NCI-H187 treated with DMSO at 0.1 percent for 48 hours (cell line): ENCODE measurements at regions not wholly inside any gene's neighbourhood (a gene's known extent, or its start where the extent isn't known, plus 50 kb on each side); places are given as distances from the start of the nearest gene placed in this dataset.
A peak's percentile ranks its signal among the peaks of the same experiment; 100 is the strongest.

Experiments
- DNase-seq: peaks from one replicate; lab custom pipeline; 2025; lab: John Stamatoyannopoulos, UW

DNA sequence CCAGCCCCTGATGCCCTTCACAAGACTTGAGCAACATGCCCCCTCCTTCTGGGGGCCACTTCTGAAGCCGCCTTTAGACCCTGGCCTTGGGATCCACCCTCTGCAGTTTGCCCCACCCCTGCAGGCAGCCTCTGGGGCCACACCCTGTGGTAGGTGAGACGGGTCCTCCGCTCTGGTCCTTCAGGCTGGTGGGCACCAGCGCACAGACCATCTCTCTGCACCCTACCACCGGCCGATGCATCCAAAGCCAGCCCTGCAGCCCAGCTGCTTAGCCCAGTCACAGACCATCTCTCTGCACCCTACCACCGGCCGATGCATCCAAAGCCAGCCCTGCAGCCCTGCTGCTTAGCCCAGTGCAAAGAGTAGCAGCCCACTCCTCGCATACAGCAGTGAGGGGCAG, 159.3 kb upstream of the ECI2 start:
- no peak for DNase-seq

DNA sequence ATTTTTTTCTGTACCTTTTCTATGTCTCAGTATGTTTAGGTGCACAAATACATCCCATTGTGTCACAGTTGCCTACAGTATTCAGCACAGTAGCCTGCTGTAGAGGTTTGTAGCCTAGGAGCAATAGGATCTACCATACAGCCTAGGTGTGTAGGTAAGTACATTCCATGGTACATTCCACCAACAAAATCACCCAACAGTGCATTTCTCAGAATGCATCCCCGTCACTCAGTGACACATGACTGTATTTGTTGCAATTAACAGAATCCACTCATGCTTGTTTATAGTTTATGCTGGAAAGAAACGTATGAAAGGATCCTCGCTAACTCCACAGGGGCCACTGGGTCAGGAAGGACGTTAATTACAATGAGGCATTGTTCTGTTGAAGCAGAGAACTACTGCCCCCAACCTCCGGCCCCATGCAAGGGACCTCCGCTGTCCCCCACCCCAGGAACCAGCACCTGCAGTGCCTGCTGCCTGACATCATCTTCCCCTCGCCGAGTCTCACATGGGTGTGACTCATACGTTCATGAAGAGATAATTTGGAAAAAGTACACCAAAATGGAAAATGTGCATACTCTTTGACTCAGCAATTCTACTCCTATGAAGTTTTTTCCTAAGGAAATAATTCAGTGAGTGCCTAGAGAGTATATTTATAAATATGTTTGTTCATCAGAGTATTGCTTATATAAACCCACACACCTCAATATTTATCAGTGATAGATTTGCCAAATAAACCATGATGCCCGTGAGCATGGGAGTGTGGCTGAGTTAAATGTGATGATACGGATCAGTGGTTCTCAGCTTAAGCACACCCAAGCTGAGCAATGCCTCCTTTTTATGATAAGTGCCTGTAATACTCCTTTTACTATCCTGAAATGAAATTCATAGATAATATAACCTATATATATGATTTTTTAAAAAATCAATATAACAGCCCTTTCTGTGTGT, 156.4 kb upstream of the ECI2 start:
- no peak for DNase-seq

DNA sequence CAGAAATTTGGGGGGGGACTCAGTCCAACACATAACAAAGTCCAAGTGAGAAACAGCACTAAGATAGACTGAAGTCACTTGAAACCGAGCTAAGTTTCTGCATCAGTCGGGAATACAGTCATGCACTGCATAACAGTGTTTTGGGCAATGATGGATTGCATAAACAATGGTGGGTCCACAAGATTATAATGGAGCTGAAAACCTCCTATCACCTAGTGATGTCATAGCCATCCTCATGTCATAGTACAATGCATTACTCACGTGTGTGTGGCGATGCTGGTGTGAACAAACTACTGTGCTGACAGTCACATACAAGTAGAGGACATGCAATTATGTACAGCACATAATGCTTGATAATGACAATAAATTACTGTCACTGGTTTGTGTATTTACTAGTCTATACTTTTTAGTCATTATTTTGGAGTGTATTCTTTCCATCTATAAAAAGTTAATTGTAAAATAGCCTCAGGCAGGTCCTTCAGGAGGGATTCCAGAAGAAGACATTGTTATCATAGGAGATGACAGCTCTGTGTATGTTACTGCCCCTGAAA, 154.5 kb upstream of the ECI2 start:
- no peak for DNase-seq

DNA sequence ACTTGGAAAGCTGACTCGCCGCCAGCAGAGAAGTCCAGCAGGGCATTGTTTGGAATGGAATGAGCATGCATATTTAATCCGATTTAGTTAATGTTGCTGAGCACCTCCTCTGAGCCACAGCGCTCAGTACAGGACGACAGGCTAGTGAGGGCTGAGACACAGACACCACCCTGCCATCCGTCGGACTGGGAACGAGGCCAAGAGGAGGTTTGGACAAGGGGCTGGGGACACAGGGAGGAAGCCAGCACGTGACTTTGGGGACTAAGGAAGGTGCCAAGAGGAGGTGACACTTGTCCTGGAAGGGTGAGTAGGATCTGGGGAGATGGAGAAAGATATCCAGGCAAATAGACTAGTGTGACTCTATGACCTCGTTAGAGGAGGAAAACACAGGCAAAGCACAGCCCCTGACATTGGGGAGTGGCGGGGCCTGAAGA, 152.5 kb upstream of the ECI2 start:
- DNase-seq, result no peak

DNA sequence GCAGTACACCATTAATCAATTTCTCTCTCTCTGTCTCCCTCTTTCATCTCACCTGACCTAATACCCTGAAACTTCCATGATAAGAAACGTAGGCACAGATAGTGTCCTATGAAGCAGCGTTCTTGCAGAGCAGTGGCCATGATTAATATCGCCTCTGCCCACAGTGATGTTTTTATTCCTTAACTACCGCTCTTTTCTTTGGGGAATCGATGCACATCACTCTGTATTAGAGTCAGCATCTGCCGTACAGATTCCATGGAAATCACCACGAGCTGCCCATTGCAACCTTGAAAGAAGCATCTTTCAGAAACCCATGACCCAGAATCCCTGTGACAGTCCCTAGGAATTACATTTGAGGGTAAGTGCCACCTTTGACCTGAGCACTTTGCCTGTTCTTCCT, 152.0 kb upstream of the ECI2 start:
- no peak for DNase-seq

DNA sequence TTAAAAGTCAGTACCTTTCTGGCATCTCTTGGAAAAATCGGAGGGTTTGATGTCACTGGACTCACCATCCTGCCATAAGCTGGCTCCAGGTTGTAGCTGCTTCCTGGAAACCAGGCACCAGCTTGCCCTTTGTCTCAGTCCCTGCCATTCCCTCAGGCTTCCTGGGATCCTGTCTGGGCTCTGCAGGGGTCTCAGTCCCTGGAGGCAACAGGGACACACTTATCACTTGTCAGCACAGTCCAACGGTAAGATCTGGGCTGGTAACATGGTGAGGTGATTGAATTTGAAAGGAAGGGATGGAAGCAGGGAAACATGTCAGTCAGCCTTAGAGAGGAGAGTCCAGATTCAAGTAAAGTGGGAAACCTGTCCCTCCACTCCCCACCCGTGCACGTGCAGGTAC, 147.6 kb upstream of the ECI2 start:
- no peak for DNase-seq

DNA sequence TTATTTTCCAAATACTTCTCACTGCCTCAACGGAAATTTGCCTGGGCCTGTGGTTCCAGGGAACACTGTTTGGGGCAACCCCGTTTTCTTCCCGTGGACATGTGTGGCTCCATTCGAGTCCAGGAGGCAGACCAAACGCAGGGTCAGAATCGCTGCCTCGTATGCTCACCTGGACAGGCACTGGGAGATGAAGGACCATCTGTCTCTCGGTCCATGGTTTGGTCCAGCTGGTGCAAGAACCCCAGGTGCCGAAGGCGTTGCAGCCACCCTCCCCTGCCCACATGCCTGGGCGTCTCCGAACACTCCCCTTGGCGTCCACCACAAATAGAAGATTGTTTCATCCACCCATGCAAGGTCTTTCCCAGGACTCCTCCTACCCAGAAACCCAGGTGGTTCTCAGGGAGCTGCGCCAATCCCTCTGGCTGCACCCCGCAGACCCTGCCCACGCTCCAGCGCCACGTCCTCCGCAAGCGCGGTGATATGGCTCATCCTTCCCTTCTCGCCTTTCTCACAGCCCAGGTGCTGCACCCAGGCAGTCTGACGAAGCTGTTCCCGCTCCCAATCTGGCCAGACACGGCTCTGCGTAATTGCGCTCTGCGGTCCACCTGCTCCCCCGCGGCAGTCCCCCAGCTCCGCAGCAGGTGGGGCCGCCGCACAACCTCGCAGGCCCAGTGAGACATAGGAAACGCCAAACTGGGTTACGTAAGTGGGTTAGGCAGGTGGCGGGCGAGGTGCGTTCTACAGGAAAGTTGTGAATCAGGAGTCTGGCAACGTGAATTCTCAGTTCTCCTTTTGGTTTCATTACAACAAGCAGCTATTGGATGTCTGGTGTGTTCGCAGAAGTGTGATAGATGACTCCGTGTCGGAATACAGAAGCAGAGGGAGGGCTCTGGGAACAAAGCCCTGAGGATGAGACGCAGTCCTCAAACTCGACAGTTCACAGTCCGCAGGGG, 146.2 kb upstream of the ECI2 start:
- DNase-seq, result peak; percentile 50

DNA sequence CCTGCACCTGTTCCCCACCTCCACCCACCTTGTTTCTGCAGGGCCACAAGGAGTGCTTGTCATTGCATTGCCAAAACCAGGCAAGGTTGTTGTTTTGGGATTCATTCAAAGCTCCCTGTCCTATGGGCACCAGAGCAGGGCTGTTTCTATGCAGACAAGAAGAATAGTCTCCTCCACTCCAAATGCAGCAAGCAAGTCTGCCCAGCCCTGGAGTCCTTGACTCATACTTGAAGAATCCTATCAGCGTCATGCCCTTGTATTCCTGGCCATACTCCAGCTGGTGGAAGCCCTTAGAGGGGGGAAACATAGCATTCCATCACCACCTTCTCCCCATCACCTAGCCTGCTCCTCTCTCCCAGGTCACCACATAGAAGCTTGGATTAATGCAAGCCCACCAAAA, 145.3 kb upstream of the ECI2 start:
- DNase-seq, result no peak

DNA sequence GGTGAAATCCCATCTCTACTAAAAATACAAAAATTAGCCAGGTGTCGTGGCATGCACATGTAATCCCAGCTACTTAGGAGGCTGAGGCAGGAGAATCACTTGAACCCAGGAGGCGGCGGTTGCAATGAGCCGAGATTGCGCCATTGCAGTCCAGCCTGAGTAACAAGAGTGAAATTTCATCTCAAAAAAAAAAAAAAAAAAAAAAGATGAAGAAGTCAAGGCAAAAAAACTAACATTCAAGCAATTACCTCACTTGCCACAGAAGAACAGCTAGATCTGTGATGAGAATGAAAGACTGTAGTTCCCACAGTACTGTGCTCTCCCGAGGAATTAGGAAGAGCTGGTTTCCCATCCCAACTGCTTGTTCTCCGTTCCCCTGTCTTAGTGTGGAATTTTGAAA, 144.7 kb upstream of the ECI2 start:
- no peak for DNase-seq

DNA sequence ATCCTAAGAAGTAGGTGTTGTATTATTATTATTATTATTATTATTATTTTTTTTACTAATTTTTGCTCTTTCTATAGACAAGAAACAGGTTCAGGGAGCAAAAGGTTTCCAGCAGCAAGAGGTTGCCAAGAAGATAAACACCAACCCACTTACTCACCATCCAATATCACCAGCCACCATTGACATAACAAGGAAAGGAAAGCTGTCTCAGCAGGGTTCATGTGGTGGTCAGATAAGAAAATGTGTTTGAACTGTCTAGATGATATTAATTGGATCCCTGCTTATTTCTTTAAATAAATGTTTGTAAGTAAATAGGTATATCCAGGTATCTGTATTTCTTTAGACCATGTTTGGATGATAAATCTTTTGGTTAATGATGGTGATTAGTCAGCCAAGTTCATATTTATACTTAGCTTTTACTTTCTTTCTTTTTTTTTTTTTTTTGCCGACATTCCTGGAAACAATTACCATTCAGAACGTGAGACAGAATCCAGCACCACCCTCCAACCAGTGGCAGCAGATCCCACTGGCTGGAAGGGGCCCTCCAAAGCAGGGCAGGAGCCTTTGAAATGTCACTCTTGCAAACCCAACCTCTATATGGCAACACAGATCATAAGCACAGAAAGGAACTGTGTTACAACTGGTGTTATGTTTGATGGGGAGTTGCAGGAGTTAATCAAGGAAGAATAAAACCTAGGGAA, 139.2 kb upstream of the ECI2 start:
- no peak for DNase-seq

DNA sequence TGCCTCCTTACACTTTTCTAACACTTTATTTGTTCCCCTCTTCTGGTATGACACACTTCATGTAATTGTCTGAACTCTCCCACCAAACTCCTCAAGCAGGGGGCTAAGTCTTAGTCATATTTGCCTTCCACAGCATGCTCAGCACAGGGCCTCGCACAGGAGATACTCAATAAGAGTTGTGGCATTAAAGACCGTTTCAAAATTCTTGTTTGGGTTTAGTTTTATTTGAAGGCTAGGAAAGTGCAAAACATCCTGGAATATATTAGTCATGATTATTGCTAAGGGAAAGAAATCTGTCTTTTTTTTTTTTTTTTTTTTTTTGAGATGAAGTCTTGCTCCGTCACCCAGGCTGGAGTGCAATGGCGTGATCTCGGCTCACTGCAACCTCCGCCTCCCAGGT, 137.6 kb upstream of the ECI2 start:
- no peak for DNase-seq

DNA sequence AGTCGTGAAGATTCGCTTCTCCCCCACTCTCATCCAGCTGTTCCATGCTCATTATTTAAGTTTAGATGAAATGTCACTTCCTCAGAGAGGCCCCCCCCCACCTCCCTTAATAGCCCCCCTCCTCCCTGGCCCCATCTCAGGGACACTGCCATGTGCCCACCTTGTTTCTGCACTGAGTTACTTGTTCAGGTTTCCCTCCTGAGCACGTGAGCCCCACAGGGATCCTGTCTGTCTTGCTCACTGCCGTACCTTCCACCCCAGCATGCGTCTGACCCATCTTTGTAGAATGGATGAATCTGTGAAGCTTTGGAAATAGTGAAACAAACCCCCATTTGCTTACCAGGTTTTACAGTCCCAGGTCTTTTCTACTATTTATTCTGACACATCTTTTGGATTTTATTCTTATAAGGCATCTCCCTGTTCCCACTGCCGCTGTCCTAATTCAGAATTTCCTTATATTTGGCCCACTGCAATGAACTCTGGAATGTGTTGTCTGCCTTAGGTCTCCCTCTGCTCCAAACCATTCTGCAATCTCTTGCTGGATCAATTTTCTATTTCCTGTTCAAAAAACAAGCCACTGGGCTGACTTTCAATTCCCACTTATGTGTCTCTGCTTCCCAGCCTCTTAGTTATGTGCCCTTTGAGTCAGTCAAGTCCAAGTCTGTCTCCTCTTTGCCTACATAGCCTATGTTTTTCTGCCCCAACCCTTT, 136.5 kb upstream of the ECI2 start:
- no peak for DNase-seq

DNA sequence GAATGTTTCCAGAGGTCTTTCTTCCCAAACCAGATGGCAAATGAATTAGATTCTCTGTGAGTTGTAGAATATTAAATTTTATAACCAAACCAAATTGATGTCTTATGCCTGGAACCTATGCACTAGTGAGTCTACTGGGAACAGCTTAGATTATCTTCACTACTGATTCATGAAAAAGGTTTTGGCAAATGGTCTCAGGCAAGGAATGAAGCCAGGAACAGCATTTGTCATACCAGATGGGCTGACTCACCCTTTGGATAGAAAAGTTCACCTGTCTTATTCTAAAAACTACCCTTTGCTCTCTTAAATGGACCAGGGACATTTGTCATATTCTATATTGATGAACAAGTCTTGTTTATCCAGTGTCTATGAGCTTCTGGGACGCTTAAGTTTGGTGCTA, 135.4 kb upstream of the ECI2 start:
- DNase-seq, result no peak

DNA sequence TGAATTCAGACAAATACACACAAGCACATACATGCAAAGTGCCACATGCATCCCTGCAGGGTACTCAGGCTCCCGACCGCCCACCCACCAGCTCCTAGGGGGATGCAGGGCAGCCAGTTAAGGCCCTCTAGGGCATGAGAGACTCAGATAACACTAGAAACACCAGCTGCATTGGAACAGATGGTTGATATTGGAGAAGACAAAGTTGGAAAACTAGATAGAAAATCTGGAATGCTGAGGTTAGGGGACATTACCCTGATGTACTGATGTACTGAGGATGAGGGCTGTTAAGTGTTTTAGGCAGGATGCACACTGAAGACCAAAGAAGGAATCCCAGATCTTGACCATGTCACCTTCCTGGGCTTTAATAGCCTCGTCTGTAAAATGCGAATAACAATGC, 134.6 kb upstream of the ECI2 start:
- no peak for DNase-seq

DNA sequence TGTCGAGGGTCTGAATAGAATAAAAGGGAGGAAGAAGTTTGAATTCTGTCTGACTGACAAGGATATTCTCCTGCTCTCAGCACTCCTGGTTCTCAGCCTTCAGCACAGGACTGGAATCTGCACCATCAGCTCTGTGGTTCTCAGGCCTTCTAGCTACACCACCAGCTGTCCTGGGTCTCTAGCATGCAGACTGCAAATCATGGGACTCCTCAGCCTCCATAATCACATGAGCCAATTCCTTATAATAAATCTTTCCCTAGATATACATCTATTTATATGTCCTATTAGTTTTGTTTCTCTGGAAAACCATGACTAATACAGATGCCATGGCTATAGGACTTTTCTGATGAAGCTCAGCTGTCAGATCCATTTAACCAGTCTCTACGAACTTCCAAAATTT, 132.8 kb upstream of the ECI2 start:
- no peak for DNase-seq

DNA sequence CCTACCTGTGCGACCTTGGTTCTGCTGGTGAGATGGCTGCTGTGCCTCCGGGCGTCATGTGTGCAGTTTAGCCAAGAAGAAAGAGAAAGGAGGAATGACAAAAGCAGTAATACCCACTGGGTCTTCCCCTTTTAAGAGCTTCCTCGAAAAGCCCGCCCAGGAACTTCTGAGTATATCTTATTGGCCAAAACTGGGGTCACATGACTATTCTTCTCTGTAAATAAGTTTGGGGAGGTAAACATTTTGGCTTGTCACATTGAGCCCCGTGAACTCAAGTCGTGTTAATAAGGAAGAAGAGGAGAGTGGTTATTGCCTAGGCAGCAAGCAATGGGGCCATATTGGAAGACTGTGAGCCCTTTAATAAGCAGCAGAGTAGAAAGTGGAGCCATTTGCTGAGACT, 130.4 kb upstream of the ECI2 start:
- DNase-seq, result no peak

DNA sequence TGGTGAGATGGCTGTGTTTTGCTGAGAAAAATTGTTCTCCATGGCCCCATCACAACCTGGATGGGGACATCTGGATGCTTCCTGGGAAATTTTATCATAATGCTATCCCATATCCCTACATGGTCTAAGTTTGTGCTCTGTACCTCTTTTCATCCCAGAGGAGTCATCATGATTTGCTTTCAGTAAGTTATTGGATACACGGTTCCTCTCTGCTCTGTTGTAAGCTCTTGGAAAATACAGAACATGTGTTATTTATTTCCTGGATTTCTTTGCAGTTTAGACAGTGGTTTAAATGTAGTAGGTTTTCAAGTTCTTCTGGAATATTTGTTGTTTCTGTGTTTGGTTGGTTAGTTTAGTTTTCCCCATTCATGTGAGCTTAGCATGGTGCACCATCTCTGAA, 129.2 kb upstream of the ECI2 start:
- no peak for DNase-seq

DNA sequence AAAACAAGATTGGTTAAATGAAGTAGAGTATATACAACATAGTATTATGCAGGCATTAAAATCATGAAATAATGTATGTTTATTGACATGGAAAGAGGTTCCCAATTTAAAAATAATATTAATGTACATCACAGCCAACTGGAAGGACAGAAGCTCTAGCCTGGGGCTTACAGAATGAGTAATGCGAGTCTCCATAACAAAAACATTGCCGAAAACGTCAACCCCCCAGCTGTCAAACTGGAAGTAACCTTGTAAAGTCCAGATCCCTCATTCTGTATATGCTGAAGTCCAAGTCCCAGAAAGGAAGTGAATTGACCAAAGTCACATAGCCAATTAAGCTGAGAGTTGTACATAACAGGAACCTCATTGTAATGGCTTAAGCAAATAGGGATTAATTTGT, 128.7 kb upstream of the ECI2 start:
- DNase-seq, result no peak

DNA sequence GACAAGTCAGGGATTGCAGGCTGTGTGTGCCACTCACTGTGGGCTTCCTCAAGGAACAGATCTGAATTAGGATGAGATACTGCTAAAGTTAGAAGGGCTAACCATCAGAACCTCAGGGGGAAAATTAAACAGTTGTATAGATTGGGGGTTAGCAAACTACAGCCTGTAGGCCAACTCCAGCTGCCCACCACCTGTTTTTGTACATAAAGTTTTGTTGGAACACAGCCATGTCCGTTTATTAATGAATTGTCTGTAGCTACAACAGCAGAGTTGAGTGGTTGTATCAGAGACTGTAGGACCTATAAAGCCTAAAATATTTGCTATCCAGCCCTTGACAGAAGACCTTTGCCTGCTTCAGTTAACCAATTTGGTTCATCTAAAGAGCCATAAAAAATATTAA, 127.2 kb upstream of the ECI2 start:
- no peak for DNase-seq

DNA sequence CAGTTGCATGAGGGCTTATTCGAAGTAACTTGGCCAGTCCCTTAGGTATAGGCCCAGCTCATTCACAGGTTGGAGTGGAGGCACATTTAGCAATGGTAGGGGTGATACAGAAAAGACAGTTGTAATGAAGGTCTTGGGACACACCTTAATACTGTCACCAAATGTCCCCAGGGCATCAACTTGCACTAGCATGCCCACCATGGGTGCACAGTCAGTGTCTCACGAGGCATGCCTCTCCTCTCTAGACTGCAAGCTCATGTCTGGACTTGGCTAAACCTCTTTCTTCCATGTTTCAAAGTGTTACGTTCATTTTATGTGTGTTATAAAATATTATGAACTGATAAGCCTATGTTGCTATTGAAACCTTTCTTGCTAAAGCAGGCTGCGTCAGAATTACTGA, 124.0 kb upstream of the ECI2 start:
- DNase-seq, result no peak

DNA sequence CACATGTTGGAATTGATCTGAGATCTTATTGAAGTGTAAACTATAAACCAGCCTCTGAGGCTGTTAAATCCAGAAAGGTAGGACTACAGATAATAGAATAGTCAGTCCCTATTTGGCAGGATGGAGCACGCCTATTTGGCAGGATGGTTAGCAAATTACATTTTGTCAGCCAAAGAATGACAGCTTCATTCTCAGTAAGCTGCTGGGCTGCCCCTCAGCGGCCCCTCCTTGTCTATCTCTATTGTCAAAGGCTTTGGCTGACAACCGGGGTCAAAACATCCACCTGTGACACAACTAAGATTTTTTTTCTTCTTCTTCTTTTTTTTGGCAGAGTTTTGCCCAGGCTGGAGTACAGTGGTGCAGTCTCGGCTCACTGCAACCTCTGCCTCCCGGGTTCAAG, 123.4 kb upstream of the ECI2 start:
- DNase-seq, result no peak
